ENCODE measurements at regions not wholly inside any gene's neighbourhood (a gene's known extent, or its start where the extent isn't known, plus 50 kb on each side); places are given as distances from the start of the nearest gene placed in this dataset.

GRCh38 chr6:135675862-135676261 lies 175.6 kb upstream of the PDE7B start:
- TF ChIP-seq CTCF (IDR thresholded peaks at IDR 0.05): peak in 2 of 5 experiments; percentile 19 to 22
- no peak for TF ChIP-seq POLR2A (IDR thresholded peaks at IDR 0.05)
